ENCODE measurements at regions not wholly inside any gene's neighbourhood (a gene's known extent, or its start where the extent isn't known, plus 50 kb on each side); places are given as distances from the start of the nearest gene placed in this dataset.

DNA sequence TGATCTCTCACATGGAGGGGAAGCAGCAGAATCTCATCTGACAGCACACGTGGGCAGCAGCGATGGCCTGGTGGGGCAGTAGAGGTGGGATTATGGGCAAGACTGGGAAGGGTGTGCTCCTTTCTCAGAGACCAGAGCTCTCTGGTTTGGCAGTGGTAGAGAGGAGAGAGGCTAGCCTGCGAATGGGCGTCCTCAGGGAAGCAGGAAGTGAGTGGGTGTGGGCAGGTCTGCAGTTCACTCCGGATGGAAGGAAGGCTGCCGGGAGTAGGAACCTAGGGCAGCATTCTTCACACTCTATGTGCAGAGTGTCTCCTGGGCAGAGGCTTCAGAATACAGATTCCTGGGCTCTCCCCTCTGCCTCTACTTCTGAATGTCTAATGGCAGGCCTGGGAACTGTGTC is 162.8 kb upstream of the BMPER start:
- TF ChIP-seq, protein P1, sequence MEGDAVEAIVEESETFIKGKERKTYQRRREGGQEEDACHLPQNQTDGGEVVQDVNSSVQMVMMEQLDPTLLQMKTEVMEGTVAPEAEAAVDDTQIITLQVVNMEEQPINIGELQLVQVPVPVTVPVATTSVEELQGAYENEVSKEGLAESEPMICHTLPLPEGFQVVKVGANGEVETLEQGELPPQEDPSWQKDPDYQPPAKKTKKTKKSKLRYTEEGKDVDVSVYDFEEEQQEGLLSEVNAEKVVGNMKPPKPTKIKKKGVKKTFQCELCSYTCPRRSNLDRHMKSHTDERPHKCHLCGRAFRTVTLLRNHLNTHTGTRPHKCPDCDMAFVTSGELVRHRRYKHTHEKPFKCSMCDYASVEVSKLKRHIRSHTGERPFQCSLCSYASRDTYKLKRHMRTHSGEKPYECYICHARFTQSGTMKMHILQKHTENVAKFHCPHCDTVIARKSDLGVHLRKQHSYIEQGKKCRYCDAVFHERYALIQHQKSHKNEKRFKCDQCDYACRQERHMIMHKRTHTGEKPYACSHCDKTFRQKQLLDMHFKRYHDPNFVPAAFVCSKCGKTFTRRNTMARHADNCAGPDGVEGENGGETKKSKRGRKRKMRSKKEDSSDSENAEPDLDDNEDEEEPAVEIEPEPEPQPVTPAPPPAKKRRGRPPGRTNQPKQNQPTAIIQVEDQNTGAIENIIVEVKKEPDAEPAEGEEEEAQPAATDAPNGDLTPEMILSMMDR (IDR thresholded peaks at IDR 0.05): no peak
- TF ChIP-seq POLR2A (IDR thresholded peaks at IDR 0.05): no peak
